CD4-positive, alpha-beta T cell (primary cell): ENCODE measurements at regions not wholly inside any gene's neighbourhood (a gene's known extent, or its start where the extent isn't known, plus 50 kb on each side); places are given as distances from the start of the nearest gene placed in this dataset.

ENCODE experiments used
- ATAC-seq: fragments of 200-7000 bp; cut with Tn5 transposase; one replicate; pipeline ENCODE4 v1.10.0; 2022; ENCODE audit warnings: mild to moderate bottlenecking; ENCODE audit not compliant: poor library complexity
- CTCF ChIA-PET: fragments of 350-600 bp; sonication (Branson Sonifier 250); formaldehyde crosslinking; loops from one replicate; lab custom pipeline; 2021; ENCODE audit warnings: antibody characterized with exemption, inconsistent platforms; lab: Charles Lee
- POLR2A ChIA-PET: fragments of 350-600 bp; sonication (Branson Sonifier 250); formaldehyde crosslinking; loops from one replicate; lab custom pipeline; 2021; ENCODE audit warnings: antibody characterized with exemption, inconsistent platforms; lab: Charles Lee
- DNase-seq, 14 experiments: peaks; one replicate each; pipeline ENCODE4 v3.0.0-alpha.2; 2013 to 2020; ENCODE audit warnings: mixed read lengths in 2 of 14
- H3K27ac ChIP-seq, 2 donors: one replicate each; pipeline versions ENCODE4 v1.5.1 to v1.7.0; 2013; ENCODE audit warnings: low read length in 2 of 2, low read depth in 1 of 2, mild to moderate bottlenecking in 1 of 2
- H3K27me3 ChIP-seq, 2 experiments: 1 replicate in 1 of 2; 2 replicates in 1 of 2; pipeline versions ENCODE4 v1.6.1 to v1.7.0; 2013; ENCODE audit warnings: low read length in 2 of 2, control low read depth in 1 of 2, mild to moderate bottlenecking in 1 of 2, moderate library complexity in 1 of 2; ENCODE audit not compliant: insufficient read depth in 2 of 2, control insufficient read depth in 1 of 2
- H3K36me3 ChIP-seq: one replicate; pipeline ENCODE4 v1.6.1; 2013; ENCODE audit warnings: low read length, control low read depth; ENCODE audit not compliant: insufficient read depth
- H3K4me1 ChIP-seq: one replicate; pipeline ENCODE4 v1.6.1; 2013; ENCODE audit warnings: low read length, control low read depth; ENCODE audit not compliant: insufficient read depth
- H3K4me3 ChIP-seq: one replicate; pipeline ENCODE4 v1.5.1; 2013; ENCODE audit warnings: mild to moderate bottlenecking, low read length, moderate library complexity
- H3K9me3 ChIP-seq, 2 experiments: 1 replicate in 1 of 2; 2 replicates in 1 of 2; pipeline versions ENCODE4 v1.6.1 to v1.7.0; 2013; ENCODE audit warnings: low read length in 2 of 2, mild to moderate bottlenecking in 2 of 2, control low read depth in 1 of 2, moderate library complexity in 1 of 2; ENCODE audit not compliant: control insufficient read depth in 1 of 2, insufficient read depth in 1 of 2
- H3K27ac Mint-ChIP-seq: one replicate; pipeline ENCODE4 v1.8.0; 2020; ENCODE audit warnings: mixed read lengths
- H3K27me3 Mint-ChIP-seq: one replicate; pipeline ENCODE4 v1.8.0; 2021; ENCODE audit warnings: mixed read lengths
- H3K36me3 Mint-ChIP-seq: one replicate; pipeline ENCODE4 v1.8.0; 2021; ENCODE audit warnings: low read depth, mixed read lengths
- H3K4me1 Mint-ChIP-seq: one replicate; pipeline ENCODE4 v1.8.0; 2021; ENCODE audit warnings: low read depth, mixed read lengths
- H3K4me3 Mint-ChIP-seq: one replicate; pipeline ENCODE4 v1.8.0; 2020; ENCODE audit warnings: mild to moderate bottlenecking, mixed read lengths
- H3K9me3 Mint-ChIP-seq: one replicate; pipeline ENCODE4 v1.8.0; 2020; ENCODE audit warnings: mixed read lengths
- CTCF ChIP-seq: fragments of 200-600 bp; IDR thresholded peaks from one replicate; pipeline ENCODE4 v1.8.0; 2022; ENCODE audit warnings: antibody characterized with exemption, mild to moderate bottlenecking
- intact Hi-C, 2 experiments: fragments of 100-400 bp; cut with DNase I in 1 of 2; cut with micrococcal nuclease in 1 of 2; formaldehyde crosslinking; loops; one replicate each; pipeline versions ENCODE4 v1.15.1 to v1.9.0; 2023 to 2025; cut with DNase I, micrococcal nuclease

- H3K36me3 Mint-ChIP-seq: no peaks in the 10 kb centered on the region
- ATAC-seq: no peak
- H3K36me3 ChIP-seq: no peaks in the 10 kb centered on the region
- no peak overlapping the region for H3K27ac ChIP-seq
- H3K4me3 Mint-ChIP-seq: no peak overlapping the region
- H3K9me3 ChIP-seq: no peaks in the 10 kb centered on the region
- ChIA-PET CTCF (no interaction called here), POLR2A (no interaction called here)
- no peak overlapping the region for H3K27ac Mint-ChIP-seq
- H3K9me3 Mint-ChIP-seq: no peaks in the 10 kb centered on the region
- intact Hi-C loops: no loop called here
- TF ChIP-seq CTCF: no peak
- H3K4me3 ChIP-seq: no peak overlapping the region
- no peaks in the 10 kb centered on the region for H3K4me1 Mint-ChIP-seq
- H3K4me1 ChIP-seq: no peaks in the 10 kb centered on the region
- H3K27me3 ChIP-seq: no peaks in the 10 kb centered on the region
- H3K27me3 Mint-ChIP-seq: no peaks in the 10 kb centered on the region
- no peak for DNase-seq
Observed at GRCh38 chr9:103407260-103407659, 412.1 kb downstream of the CYLC2 start.

- Histone ChIP-seq H3K4me3 (no peak overlapping the region), H3K4me1 (no peaks in the 10 kb centered on the region), H3K36me3 (no peaks in the 10 kb centered on the region), H3K27me3 (no peaks in the 10 kb centered on the region), H3K27ac (no peak overlapping the region), H3K9me3 (no peaks in the 10 kb centered on the region)
- Mint-ChIP-seq H3K36me3 (no peaks in the 10 kb centered on the region), H3K27ac (no peak overlapping the region), H3K4me3 (no peak overlapping the region), H3K4me1 (no peaks in the 10 kb centered on the region), H3K27me3 (no peaks in the 10 kb centered on the region), H3K9me3 (no peaks in the 10 kb centered on the region)
- no peak for DNase-seq
- ATAC-seq: no peak
- CTCF ChIA-PET: no interaction called here
- intact Hi-C loops: no loop called here
- POLR2A ChIA-PET: no interaction called here
- TF ChIP-seq CTCF: no peak
Observed at GRCh38 chr9:103410059-103410458, 414.9 kb downstream of the CYLC2 start.

- Mint-ChIP-seq H3K36me3 (no peaks in the 10 kb centered on the region), H3K27ac (no peak overlapping the region), H3K4me1 (no peaks in the 10 kb centered on the region), H3K4me3 (no peak overlapping the region), H3K9me3 (no peaks in the 10 kb centered on the region), H3K27me3 (no peaks in the 10 kb centered on the region)
- no peaks in the 10 kb centered on the region for H3K27me3 ChIP-seq
- ChIA-PET CTCF (no interaction called here), POLR2A (no interaction called here)
- no peak for DNase-seq
- TF ChIP-seq CTCF: no peak
- H3K36me3 ChIP-seq: no peaks in the 10 kb centered on the region
- ATAC-seq: no peak
- intact Hi-C loops: no loop called here
- no peaks in the 10 kb centered on the region for H3K4me1 ChIP-seq
- no peak overlapping the region for H3K27ac ChIP-seq
- peaks cover 0 to 4% of the 10 kb centered on the region in 2 experiments for H3K9me3 ChIP-seq
- H3K4me3 ChIP-seq: no peak overlapping the region
Observed at GRCh38 chr9:103427696-103428095, 432.6 kb downstream of the CYLC2 start.
